SK-N-SH treated with all-trans-retinoic acid at 6 μM for 48 hours (cell line): ENCODE measurements at regions not wholly inside any gene's neighbourhood (a gene's known extent, or its start where the extent isn't known, plus 50 kb on each side); places are given as distances from the start of the nearest gene placed in this dataset.

Experiments used
- ATAC-seq: fragments of 200-7000 bp; cut with Tn5 transposase; 3 replicates; pipeline ENCODE4 v1.9.1; 2020; ENCODE audit warnings: mild to moderate bottlenecking, moderate library complexity
- BACH2 ChIP-seq: fragments of 250-450 bp; sonication (Bioruptor Pico); IDR thresholded peaks from 2 replicates; pipeline ENCODE4 v1.9.0; 2021; ENCODE audit warnings: mild to moderate bottlenecking, borderline replicate concordance
- CREB5 ChIP-seq: fragments of 250-450 bp; sonication (Bioruptor Pico); IDR thresholded peaks from 2 replicates; pipeline ENCODE4 v1.5.1; 2020; ENCODE audit warnings: low read depth, mild to moderate bottlenecking, moderate library complexity
- CSDC2 ChIP-seq: fragments of 250-450 bp; sonication (Bioruptor Pico); IDR thresholded peaks from 2 replicates; pipeline ENCODE4 v1.5.0; 2020; ENCODE audit warnings: mild to moderate bottlenecking, moderate library complexity
- ESRRG ChIP-seq: fragments of 250-450 bp; sonication (Bioruptor Pico); IDR thresholded peaks from 2 replicates; pipeline ENCODE4 v1.6.1; 2021; ENCODE audit warnings: mild to moderate bottlenecking
- ISL1 ChIP-seq: fragments of 250-450 bp; sonication (Bioruptor Pico); IDR thresholded peaks from 2 replicates; pipeline ENCODE4 v2.1.2; 2022; ENCODE audit warnings: mild to moderate bottlenecking, moderate library complexity
- OSR1 ChIP-seq: fragments of 250-450 bp; sonication (Bioruptor Pico); IDR thresholded peaks from 2 replicates; pipeline ENCODE4 v1.8.0; 2022; ENCODE audit warnings: moderate library complexity, mild to moderate bottlenecking, inconsistent platforms
- PPARA ChIP-seq: fragments of 250-450 bp; sonication (Bioruptor Pico); IDR thresholded peaks from 2 replicates; pipeline ENCODE4 v1.5.0; 2020; ENCODE audit warnings: mild to moderate bottlenecking, borderline replicate concordance
- ZC3H10 ChIP-seq: fragments of 250-450 bp; sonication (Bioruptor Pico); IDR thresholded peaks from 2 replicates; pipeline ENCODE4 v1.5.1; 2021; ENCODE audit warnings: mild to moderate bottlenecking, moderate library complexity
- ZFP3 ChIP-seq: fragments of 250-450 bp; sonication (Bioruptor Pico); IDR thresholded peaks from 2 replicates; pipeline ENCODE4 v1.5.0; 2020; ENCODE audit warnings: mild to moderate bottlenecking, moderate library complexity
- ZNF565 ChIP-seq: fragments of 450-650 bp; formaldehyde crosslinking; conservative IDR thresholded peaks from 2 replicates; pipeline ENCODE4 v1.5.0; 2020; ENCODE audit warnings: low read depth, mild to moderate bottlenecking, moderate library complexity
- ZNF8 ChIP-seq: fragments of 450-650 bp; formaldehyde crosslinking; IDR thresholded peaks from 2 replicates; pipeline ENCODE4 v1.5.0; 2020; ENCODE audit warnings: mild to moderate bottlenecking, moderate library complexity
- TF ChIP-seq, protein P1 (sequence below): fragments of 250-450 bp; sonication (Bioruptor Pico); IDR thresholded peaks from 2 replicates; pipeline ENCODE4 v1.5.1; 2021; ENCODE audit warnings: mild to moderate bottlenecking, moderate library complexity
- TF ChIP-seq, protein P2 (sequence below): fragments of 250-450 bp; sonication (Bioruptor Pico); IDR thresholded peaks from 2 replicates; pipeline ENCODE4 v1.5.0; 2020; ENCODE audit warnings: mild to moderate bottlenecking, moderate library complexity

DNA sequence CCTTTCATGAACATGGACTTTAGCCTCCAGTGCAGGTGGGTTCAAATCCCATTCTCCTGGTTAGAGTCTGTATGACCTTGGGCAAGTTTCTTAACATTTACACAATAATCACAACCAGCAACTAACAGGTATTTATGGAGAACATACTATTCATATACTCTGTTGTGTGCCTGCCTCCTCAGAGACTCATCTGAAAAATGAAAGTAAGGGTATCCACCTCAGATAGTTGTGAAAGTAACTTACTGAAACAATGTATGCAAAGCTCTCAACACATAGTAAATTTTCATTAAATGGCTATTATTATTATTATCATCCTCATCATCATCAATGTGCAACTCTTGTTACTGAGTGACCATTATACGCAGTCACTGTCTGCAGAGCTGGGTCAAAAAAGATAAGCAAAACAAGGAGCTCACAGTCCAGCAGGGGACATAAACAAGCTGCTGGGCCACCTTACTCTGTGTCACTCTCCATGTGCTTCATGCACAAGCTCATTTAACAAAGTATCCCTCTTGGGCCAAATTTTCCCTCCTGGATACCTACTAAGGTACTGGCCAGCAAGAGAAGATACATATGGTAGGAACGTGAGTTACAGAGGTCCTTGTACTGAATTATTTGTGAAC lies 70.9 kb upstream of the FNDC3A start:
- TF ChIP-seq ZFP3 (CRISPR knock-in tag) (no peak), ZNF8 (CRISPR knock-in tag) (no peak), ZNF565 (CRISPR knock-in tag) (no peak), ESRRG (no peak), ZC3H10 (CRISPR knock-in tag) (no peak), PPARA (no peak)
- TF ChIP-seq, protein P1, sequence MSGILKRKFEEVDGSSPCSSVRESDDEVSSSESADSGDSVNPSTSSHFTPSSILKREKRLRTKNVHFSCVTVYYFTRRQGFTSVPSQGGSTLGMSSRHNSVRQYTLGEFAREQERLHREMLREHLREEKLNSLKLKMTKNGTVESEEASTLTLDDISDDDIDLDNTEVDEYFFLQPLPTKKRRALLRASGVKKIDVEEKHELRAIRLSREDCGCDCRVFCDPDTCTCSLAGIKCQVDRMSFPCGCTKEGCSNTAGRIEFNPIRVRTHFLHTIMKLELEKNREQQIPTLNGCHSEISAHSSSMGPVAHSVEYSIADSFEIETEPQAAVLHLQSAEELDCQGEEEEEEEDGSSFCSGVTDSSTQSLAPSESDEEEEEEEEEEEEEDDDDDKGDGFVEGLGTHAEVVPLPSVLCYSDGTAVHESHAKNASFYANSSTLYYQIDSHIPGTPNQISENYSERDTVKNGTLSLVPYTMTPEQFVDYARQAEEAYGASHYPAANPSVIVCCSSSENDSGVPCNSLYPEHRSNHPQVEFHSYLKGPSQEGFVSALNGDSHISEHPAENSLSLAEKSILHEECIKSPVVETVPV, result no peak
- TF ChIP-seq, protein P2, sequence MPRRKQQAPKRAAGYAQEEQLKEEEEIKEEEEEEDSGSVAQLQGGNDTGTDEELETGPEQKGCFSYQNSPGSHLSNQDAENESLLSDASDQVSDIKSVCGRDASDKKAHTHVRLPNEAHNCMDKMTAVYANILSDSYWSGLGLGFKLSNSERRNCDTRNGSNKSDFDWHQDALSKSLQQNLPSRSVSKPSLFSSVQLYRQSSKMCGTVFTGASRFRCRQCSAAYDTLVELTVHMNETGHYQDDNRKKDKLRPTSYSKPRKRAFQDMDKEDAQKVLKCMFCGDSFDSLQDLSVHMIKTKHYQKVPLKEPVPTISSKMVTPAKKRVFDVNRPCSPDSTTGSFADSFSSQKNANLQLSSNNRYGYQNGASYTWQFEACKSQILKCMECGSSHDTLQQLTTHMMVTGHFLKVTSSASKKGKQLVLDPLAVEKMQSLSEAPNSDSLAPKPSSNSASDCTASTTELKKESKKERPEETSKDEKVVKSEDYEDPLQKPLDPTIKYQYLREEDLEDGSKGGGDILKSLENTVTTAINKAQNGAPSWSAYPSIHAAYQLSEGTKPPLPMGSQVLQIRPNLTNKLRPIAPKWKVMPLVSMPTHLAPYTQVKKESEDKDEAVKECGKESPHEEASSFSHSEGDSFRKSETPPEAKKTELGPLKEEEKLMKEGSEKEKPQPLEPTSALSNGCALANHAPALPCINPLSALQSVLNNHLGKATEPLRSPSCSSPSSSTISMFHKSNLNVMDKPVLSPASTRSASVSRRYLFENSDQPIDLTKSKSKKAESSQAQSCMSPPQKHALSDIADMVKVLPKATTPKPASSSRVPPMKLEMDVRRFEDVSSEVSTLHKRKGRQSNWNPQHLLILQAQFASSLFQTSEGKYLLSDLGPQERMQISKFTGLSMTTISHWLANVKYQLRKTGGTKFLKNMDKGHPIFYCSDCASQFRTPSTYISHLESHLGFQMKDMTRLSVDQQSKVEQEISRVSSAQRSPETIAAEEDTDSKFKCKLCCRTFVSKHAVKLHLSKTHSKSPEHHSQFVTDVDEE (CRISPR knock-in tag), result no peak
- TF ChIP-seq, all 23 proteins: peak for 0
- no peak for ATAC-seq

DNA sequence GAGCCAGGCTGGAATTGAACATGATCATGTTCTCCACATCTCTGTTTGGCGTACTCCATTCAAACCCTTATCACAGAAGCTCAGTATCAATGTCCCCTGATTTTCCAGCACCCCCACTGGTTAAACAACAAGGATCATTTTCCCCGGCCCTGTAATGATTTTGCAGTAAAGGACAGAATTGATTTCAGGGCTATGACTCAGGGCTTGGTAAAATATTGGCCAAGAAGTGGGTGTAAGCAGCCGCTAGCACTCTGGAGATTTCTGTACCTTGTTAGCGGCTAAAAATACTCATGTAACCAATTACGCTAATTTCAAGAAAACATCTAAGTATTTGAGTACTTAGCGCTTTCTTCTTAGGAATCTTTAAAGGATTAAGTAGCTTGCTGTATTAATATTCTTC lies 69.5 kb upstream of the FNDC3A start:
- TF ChIP-seq, protein P2 (CRISPR knock-in tag), result no peak
- TF ChIP-seq OSR1 (CRISPR knock-in tag), result no peak
- TF ChIP-seq CSDC2, result no peak
- TF ChIP-seq CREB5, result no peak
- TF ChIP-seq, protein P1, result no peak
- ATAC-seq, result no peak

DNA sequence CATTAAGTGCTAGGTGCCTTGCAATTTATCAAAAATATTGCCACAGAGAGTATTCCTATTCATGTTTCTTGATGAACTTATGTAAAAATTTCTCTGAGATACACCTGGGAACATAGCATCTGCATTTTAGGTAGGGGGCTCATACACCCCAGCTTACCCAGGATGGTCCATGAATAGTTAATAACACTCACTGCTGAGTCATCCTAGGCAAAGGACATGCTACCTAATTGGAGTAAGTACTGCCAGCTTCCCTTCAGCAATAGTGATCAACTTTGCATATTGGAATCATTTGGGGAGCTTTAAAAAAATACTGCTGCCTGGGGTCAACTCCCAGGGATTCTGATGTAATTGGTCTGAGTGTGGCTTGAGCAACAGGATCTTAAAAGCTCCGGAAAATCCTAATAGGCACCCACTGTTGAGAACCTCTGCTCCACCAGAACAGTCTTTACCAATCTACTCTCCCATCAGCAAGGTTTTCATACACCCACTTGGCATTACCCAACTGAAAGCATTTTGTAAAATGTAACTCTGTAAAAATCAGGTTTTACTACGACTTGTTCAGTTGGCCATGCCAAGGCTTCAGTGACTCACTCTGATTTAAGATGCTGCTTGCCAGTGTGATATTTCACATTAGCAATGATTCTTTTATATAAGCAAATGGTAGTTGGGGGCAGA lies 67.2 kb upstream of the FNDC3A start:
- no peak for TF ChIP-seq BACH2 (CRISPR knock-in tag)
- no peak for TF ChIP-seq OSR1 (CRISPR knock-in tag)
- TF ChIP-seq, protein P2 (CRISPR knock-in tag), result no peak
- peak; percentile 30; the same call in 1 of the 2 replicates for TF ChIP-seq ISL1 (CRISPR knock-in tag)
- peak; percentile 85 for ATAC-seq
